Mammary epithelial cell (primary cell): ENCODE measurements at regions not wholly inside any gene's neighbourhood (a gene's known extent, or its start where the extent isn't known, plus 50 kb on each side); places are given as distances from the start of the nearest gene placed in this dataset.

Source experiments
- CTCF ChIP-seq, 2 donors: IDR thresholded peaks in 1 of 2; conservative IDR thresholded peaks in 1 of 2; 2 replicates each; pipeline ENCODE4 v1.5.1; 2011 to 2012; ENCODE audit warnings: inconsistent platforms in 2 of 2, low read length in 2 of 2, mild to moderate bottlenecking in 2 of 2, control low read depth in 1 of 2, low read depth in 1 of 2; ENCODE audit not compliant: insufficient read depth in 1 of 2; ENCODE audit errors: extremely low read depth in 1 of 2
- EZH2 ChIP-seq: IDR thresholded peaks from 2 replicates; pipeline ENCODE4 v1.6.1; 2012; ENCODE audit warnings: low read length, inconsistent platforms, borderline replicate concordance

- TF ChIP-seq CTCF (conservative IDR thresholded peaks at IDR 0.05 in 1 of 2, IDR thresholded peaks at IDR 0.05 in 1 of 2; ENCODE audit: extremely low read depth in 1 of 2, insufficient read depth in 1 of 2, low read depth in 1 of 2, low read length in 2 of 2): no peak
- no peak for TF ChIP-seq EZH2
Observed at GRCh38 chr13:61672756-61673155, 257.1 kb upstream of the PCDH20 start.
